GM18517 (cell line): ENCODE measurements at regions not wholly inside any gene's neighbourhood (a gene's known extent, or its start where the extent isn't known, plus 50 kb on each side); places are given as distances from the start of the nearest gene placed in this dataset.

Experiments
- ATAC-seq: cut with Tn5 transposase; IDR thresholded peaks from one replicate; pipeline ENCODE4 v1.9.1; 2021; ENCODE audit warnings: mild to moderate bottlenecking, moderate library complexity; ENCODE audit not compliant: unreplicated experiment

- no peak for ATAC-seq
Measured at GRCh38 chr4:62913065-62913464, 1496.2 kb downstream of the TECRL start.

GRCh38 chr4:62912531-62912930 is 1496.7 kb downstream of the TECRL start:
- ATAC-seq, result no peak

GRCh38 chr4:62909238-62909637 is 1500.0 kb downstream of the TECRL start:
- ATAC-seq, result no peak

GRCh38 chr4:62901101-62901500 is 1508.1 kb downstream of the TECRL start:
- no peak for ATAC-seq

GRCh38 chr4:62899646-62900364 is 1509.4 kb downstream of the TECRL start:
- ATAC-seq, result no peak

- no peak for ATAC-seq
Measured at GRCh38 chr4:62898115-62898514, 1511.1 kb downstream of the TECRL start.

- no peak for ATAC-seq
Measured at GRCh38 chr4:62896721-62897120, 1512.5 kb downstream of the TECRL start.

- ATAC-seq, result no peak
Measured at GRCh38 chr4:62881901-62882300, 1527.3 kb downstream of the TECRL start.

GRCh38 chr4:62881210-62881609 is 1528.0 kb downstream of the TECRL start:
- no peak for ATAC-seq

- ATAC-seq, result no peak
Measured at GRCh38 chr4:62872856-62873255, 1536.4 kb downstream of the TECRL start.

GRCh38 chr4:62871078-62871477 is 1538.2 kb downstream of the TECRL start:
- no peak for ATAC-seq

GRCh38 chr4:62870451-62870850 is 1538.8 kb downstream of the TECRL start:
- ATAC-seq, result no peak

- no peak for ATAC-seq
Measured at GRCh38 chr4:62865261-62865660, 1544.0 kb downstream of the TECRL start.

GRCh38 chr4:62849696-62850095 is 1559.6 kb downstream of the TECRL start:
- ATAC-seq, result no peak

GRCh38 chr4:62835631-62836030 is 1573.6 kb downstream of the TECRL start:
- no peak for ATAC-seq

GRCh38 chr4:62822306-62822705 is 1586.9 kb downstream of the TECRL start:
- ATAC-seq, result no peak

- ATAC-seq, result no peak
Measured at GRCh38 chr4:62816566-62816965, 1592.7 kb downstream of the TECRL start.

- ATAC-seq, result no peak
Measured at GRCh38 chr4:62814510-62815047, 1594.7 kb downstream of the TECRL start.

- ATAC-seq, result no peak
Measured at GRCh38 chr4:62806816-62807215, 1602.4 kb downstream of the TECRL start.

- no peak for ATAC-seq
Measured at GRCh38 chr4:62804075-62804474, 1603.9 kb downstream of the ADGRL3 start.

GRCh38 chr4:62797221-62797620 is 1597.1 kb downstream of the ADGRL3 start:
- no peak for ATAC-seq

- ATAC-seq, result no peak
Measured at GRCh38 chr4:62791386-62791785, 1591.3 kb downstream of the ADGRL3 start.
